MCF 10A (cell line): ENCODE measurements at regions not wholly inside any gene's neighbourhood (a gene's known extent, or its start where the extent isn't known, plus 50 kb on each side); places are given as distances from the start of the nearest gene placed in this dataset.

Experiments
- BruUV-seq: library from RNA; stranded (reverse); fragments of 400-500 nt; replicated peaks from 2 replicates; lab custom pipeline; 2021; lab: Mats Ljungman, UMichigan
- CTCF ChIA-PET: fragments of 300-600 bp; sonication (Branson Sonifier 250); formaldehyde crosslinking; extraction: SDS; loops from one replicate; lab custom pipeline; 2021; ENCODE audit warnings: antibody characterized with exemption, inconsistent platforms; lab: Yijun Ruan, JAX
- POLR2A ChIA-PET: fragments of 300-600, 350-650 bp; sonication (Branson Sonifier 250); formaldehyde crosslinking; extraction: SDS; loops from one replicate; lab custom pipeline; 2020; ENCODE audit warnings: antibody characterized with exemption, inconsistent platforms; lab: Yijun Ruan, JAX
- DNase-seq: peaks from one replicate; pipeline ENCODE4 v3.0.0-alpha.2; 2018; ENCODE audit not compliant: unreplicated experiment
- H3K27ac Mint-ChIP-seq: one replicate; pipeline ENCODE4 v1.8.0; 2022; ENCODE audit warnings: mild to moderate bottlenecking, low read depth, mixed read lengths; ENCODE audit not compliant: unreplicated experiment
- H3K27me3 Mint-ChIP-seq: one replicate; pipeline ENCODE4 v1.8.0; 2022; ENCODE audit warnings: mixed read lengths; ENCODE audit not compliant: insufficient read depth, unreplicated experiment
- H3K36me3 Mint-ChIP-seq: one replicate; pipeline ENCODE4 v1.8.0; 2022; ENCODE audit warnings: mild to moderate bottlenecking, moderate library complexity, mixed read lengths; ENCODE audit not compliant: insufficient read depth, unreplicated experiment
- H3K4me1 Mint-ChIP-seq: one replicate; pipeline ENCODE4 v1.8.0; 2022; ENCODE audit warnings: mixed read lengths; ENCODE audit not compliant: insufficient read depth, unreplicated experiment
- H3K4me3 Mint-ChIP-seq: one replicate; pipeline ENCODE4 v1.8.0; 2022; ENCODE audit warnings: mild to moderate bottlenecking, moderate library complexity, mixed read lengths; ENCODE audit not compliant: unreplicated experiment
- H3K9me3 Mint-ChIP-seq: one replicate; pipeline ENCODE4 v1.8.0; 2022; ENCODE audit warnings: mixed read lengths; ENCODE audit not compliant: unreplicated experiment
- CTCF ChIP-seq: fragments of 200-600 bp; IDR thresholded peaks from one replicate; pipeline ENCODE4 v1.8.0; 2022; ENCODE audit warnings: antibody characterized with exemption, mild to moderate bottlenecking; ENCODE audit not compliant: unreplicated experiment
- intact Hi-C: fragments of 100-400 bp; cut with micrococcal nuclease; formaldehyde crosslinking; loops from 2 replicates; pipeline ENCODE4 v1.14.1; 2022

- H3K27ac Mint-ChIP-seq, result no peak overlapping the region
- no peak overlapping the region for H3K4me3 Mint-ChIP-seq
- H3K36me3 Mint-ChIP-seq, result no peaks in the 10 kb centered on the region
- no TSS peak for BruUV-seq
- peaks cover 8% of the 10 kb centered on the region for H3K4me1 Mint-ChIP-seq
- peaks cover 13% of the 10 kb centered on the region for H3K9me3 Mint-ChIP-seq
- intact Hi-C loops, result no loop called here
- H3K27me3 Mint-ChIP-seq, result no peaks in the 10 kb centered on the region
- no peak for DNase-seq
- CTCF ChIA-PET, result interaction anchor here (0.6 kb wide), 1 partner anchor 165 kb away, joined by 6 read pairs; no protein-coding TSS in a partner anchor
- TF ChIP-seq CTCF, result no peak
- POLR2A ChIA-PET, result no interaction called here
Observed at GRCh38 chr2:190787743-190788235, 92.8 kb upstream of the GLS start.

- peaks cover 8% of the 10 kb centered on the region for H3K4me1 Mint-ChIP-seq
- no peak overlapping the region for H3K27ac Mint-ChIP-seq
- no peak overlapping the region for H3K4me3 Mint-ChIP-seq
- BruUV-seq, result no TSS peak
- intact Hi-C loops, result no loop called here
- no peak for DNase-seq
- CTCF ChIA-PET, result no interaction called here
- POLR2A ChIA-PET, result no interaction called here
- no peaks in the 10 kb centered on the region for H3K9me3 Mint-ChIP-seq
- no peaks in the 10 kb centered on the region for H3K36me3 Mint-ChIP-seq
- no peaks in the 10 kb centered on the region for H3K27me3 Mint-ChIP-seq
- TF ChIP-seq CTCF, result no peak
Observed at GRCh38 chr2:190789074-190790004, 91.3 kb upstream of the GLS start.

GRCh38 chr2:190791347-190791975 lies 89.2 kb upstream of the GLS start:
- POLR2A ChIA-PET, result interaction anchor here (1.1 kb wide), 1 partner anchor 228 kb away, joined by 3 read pairs; no protein-coding TSS in a partner anchor
- intact Hi-C loops, result no loop called here
- Mint-ChIP-seq H3K4me3 (no peak overlapping the region), H3K4me1 (peaks cover 8% of the 10 kb centered on the region), H3K9me3 (no peaks in the 10 kb centered on the region), H3K27ac (no peak overlapping the region), H3K36me3 (no peaks in the 10 kb centered on the region), H3K27me3 (no peaks in the 10 kb centered on the region)
- TF ChIP-seq CTCF, result no peak
- no TSS peak for BruUV-seq
- peak; percentile 54 for DNase-seq
- CTCF ChIA-PET, result interaction anchor here (0.8 to 1.2 kb wide), 2 partner anchors 9 to 10 kb away, joined by 4 read pairs; no protein-coding TSS in a partner anchor
